Naive thymus-derived CD4-positive, alpha-beta T cell (primary cell): ENCODE measurements at regions not wholly inside any gene's neighbourhood (a gene's known extent, or its start where the extent isn't known, plus 50 kb on each side); places are given as distances from the start of the nearest gene placed in this dataset.

ENCODE experiments used
- ATAC-seq: fragments of 150-1000 bp; cut with Tn5 transposase; 2 replicates; pipeline ENCODE4 v1.10.0; 2021; ENCODE audit warnings: mild to moderate bottlenecking, moderate library complexity
- CTCF ChIA-PET: fragments of 350-600 bp; sonication (Branson Sonifier 250); formaldehyde crosslinking; loops from one replicate; lab custom pipeline; 2021; ENCODE audit warnings: antibody characterized with exemption; lab: Charles Lee
- POLR2A ChIA-PET: fragments of 350-600 bp; sonication (Branson Sonifier 250); formaldehyde crosslinking; loops from one replicate; lab custom pipeline; 2021; ENCODE audit warnings: antibody characterized with exemption, inconsistent platforms; lab: Charles Lee
- DNase-seq, 9 donors: peaks; one replicate each; pipeline versions ENCODE4 v3.0.0 to v3.0.0-alpha.2; 2020 to 2022; ENCODE audit warnings: mixed read lengths in 1 of 9
- H3K27ac ChIP-seq: one replicate; pipeline ENCODE4 v1.7.0; 2013; ENCODE audit warnings: mild to moderate bottlenecking, low read depth, low read length, moderate library complexity
- H3K27me3 ChIP-seq, 2 donors: one replicate each; pipeline ENCODE4 v1.7.0; 2013; ENCODE audit warnings: low read length in 2 of 2, mild to moderate bottlenecking in 2 of 2, moderate library complexity in 2 of 2; ENCODE audit not compliant: control insufficient read depth in 2 of 2, insufficient read depth in 2 of 2
- H3K36me3 ChIP-seq, 3 experiments: 1 replicate in 2 of 3; 2 replicates in 1 of 3; pipeline ENCODE4 v1.7.0; 2013; ENCODE audit warnings: low read length in 3 of 3, mild to moderate bottlenecking in 3 of 3, moderate library complexity in 1 of 3; ENCODE audit not compliant: insufficient read depth in 3 of 3, control insufficient read depth in 2 of 3
- H3K4me1 ChIP-seq, 2 donors: one replicate each; pipeline ENCODE4 v1.7.0; 2013; ENCODE audit warnings: low read length in 2 of 2, mild to moderate bottlenecking in 2 of 2, moderate library complexity in 1 of 2; ENCODE audit not compliant: control insufficient read depth in 2 of 2, insufficient read depth in 2 of 2
- H3K4me3 ChIP-seq: 2 replicates; pipeline ENCODE4 v1.7.0; 2013; ENCODE audit warnings: mild to moderate bottlenecking, low read length
- H3K9me3 ChIP-seq, 3 experiments: 1 replicate in 2 of 3; 2 replicates in 1 of 3; pipeline ENCODE4 v1.7.0; 2013; ENCODE audit warnings: low read length in 3 of 3; ENCODE audit not compliant: control insufficient read depth in 2 of 3
- H3K27ac Mint-ChIP-seq, 9 donors: one replicate each; pipeline ENCODE4 v1.8.0; 2020 to 2022; ENCODE audit warnings: mixed read lengths in 9 of 9, mild to moderate bottlenecking in 8 of 9, moderate library complexity in 5 of 9, inconsistent platforms in 2 of 9
- H3K27me3 Mint-ChIP-seq, 5 donors: one replicate each; pipeline ENCODE4 v1.8.0; 2021 to 2022; ENCODE audit warnings: mixed read lengths in 5 of 5, mild to moderate bottlenecking in 1 of 5
- H3K36me3 Mint-ChIP-seq, 5 donors: one replicate each; pipeline ENCODE4 v1.8.0; 2020 to 2022; ENCODE audit warnings: mixed read lengths in 5 of 5, mild to moderate bottlenecking in 3 of 5, inconsistent platforms in 1 of 5
- H3K4me1 Mint-ChIP-seq, 7 donors: one replicate each; pipeline ENCODE4 v1.8.0; 2020 to 2022; ENCODE audit warnings: mixed read lengths in 7 of 7, mild to moderate bottlenecking in 3 of 7, inconsistent platforms in 1 of 7
- H3K4me3 Mint-ChIP-seq, 10 donors: one replicate each; pipeline ENCODE4 v1.8.0; 2020 to 2022; ENCODE audit warnings: mild to moderate bottlenecking in 10 of 10, mixed read lengths in 10 of 10, moderate library complexity in 6 of 10, inconsistent platforms in 2 of 10
- H3K9me3 Mint-ChIP-seq, 11 donors: one replicate each; pipeline ENCODE4 v1.8.0; 2020 to 2022; ENCODE audit warnings: mixed read lengths in 11 of 11, mild to moderate bottlenecking in 4 of 11, inconsistent platforms in 1 of 11, moderate library complexity in 1 of 11
- intact Hi-C, 2 donors: fragments of 100-400 bp; cut with micrococcal nuclease; formaldehyde crosslinking; loops; one replicate each; pipeline ENCODE4 v1.15.1; 2023

GRCh38 chr4:147122685-147123084, 177.0 kb upstream of the TTC29 start:
- Histone ChIP-seq H3K36me3 (no peaks in the 10 kb centered on the region), H3K27me3 (no peaks in the 10 kb centered on the region), H3K9me3 (no peaks in the 10 kb centered on the region), H3K4me3 (no peak overlapping the region), H3K27ac (no peak overlapping the region), H3K4me1 (no peaks in the 10 kb centered on the region)
- peaks cover 0 to 32% (median 19%) of the 10 kb centered on the region in 5 donors for H3K27me3 Mint-ChIP-seq
- POLR2A ChIA-PET: no interaction called here
- H3K27ac Mint-ChIP-seq: no peak overlapping the region
- DNase-seq: no peak
- peaks cover 0 to 3% (median 0%) of the 10 kb centered on the region in 5 donors for H3K36me3 Mint-ChIP-seq
- ATAC-seq: no peak
- peaks cover 0 to 5% (median 0%) of the 10 kb centered on the region in 11 donors for H3K9me3 Mint-ChIP-seq
- CTCF ChIA-PET: no interaction called here
- H3K4me3 Mint-ChIP-seq: no peak overlapping the region
- no peaks in the 10 kb centered on the region for H3K4me1 Mint-ChIP-seq
- intact Hi-C loops: no loop called here

- intact Hi-C loops: no loop called here
- H3K27ac ChIP-seq: no peak overlapping the region
- H3K27me3 ChIP-seq: no peaks in the 10 kb centered on the region
- no peak overlapping the region for H3K4me3 ChIP-seq
- Mint-ChIP-seq H3K27me3 (peaks cover 0 to 30% (median 19%) of the 10 kb centered on the region in 5 donors), H3K36me3 (peaks cover 0 to 3% (median 0%) of the 10 kb centered on the region in 5 donors), H3K27ac (no peak overlapping the region), H3K4me3 (no peak overlapping the region), H3K9me3 (peaks cover 0 to 5% (median 0%) of the 10 kb centered on the region in 11 donors), H3K4me1 (no peaks in the 10 kb centered on the region)
- ChIA-PET CTCF (no interaction called here), POLR2A (no interaction called here)
- no peaks in the 10 kb centered on the region for H3K36me3 ChIP-seq
- H3K9me3 ChIP-seq: no peaks in the 10 kb centered on the region
- ATAC-seq: no peak
- H3K4me1 ChIP-seq: no peaks in the 10 kb centered on the region
- DNase-seq: no peak
These were observed 177.5 kb upstream of the TTC29 start for GRCh38 chr4:147123146-147123545.

GRCh38 chr4:147128787-147129186, 183.1 kb upstream of the TTC29 start:
- peaks cover 0 to 31% (median 28%) of the 10 kb centered on the region in 5 donors for H3K27me3 Mint-ChIP-seq
- CTCF ChIA-PET: no interaction called here
- peaks cover 0 to 3% (median 0%) of the 10 kb centered on the region in 5 donors for H3K36me3 Mint-ChIP-seq

GRCh38 chr4:147129687-147130086, 184.0 kb upstream of the TTC29 start:
- H3K4me3 Mint-ChIP-seq: no peak overlapping the region
- DNase-seq (no peak), ATAC-seq (no peak)
- no peak overlapping the region for H3K4me3 ChIP-seq
- peaks cover 0 to 31% (median 25%) of the 10 kb centered on the region in 5 donors for H3K27me3 Mint-ChIP-seq
- H3K36me3 Mint-ChIP-seq: peaks cover 0 to 3% (median 0%) of the 10 kb centered on the region in 5 donors
- H3K27ac Mint-ChIP-seq: no peak overlapping the region
- H3K4me1 ChIP-seq: no peaks in the 10 kb centered on the region
- H3K9me3 Mint-ChIP-seq: peaks cover 0 to 5% (median 0%) of the 10 kb centered on the region in 11 donors
- intact Hi-C loops: no loop called here
- H3K9me3 ChIP-seq: no peaks in the 10 kb centered on the region
- ChIA-PET POLR2A (no interaction called here), CTCF (no interaction called here)
- no peaks in the 10 kb centered on the region for H3K36me3 ChIP-seq
- H3K4me1 Mint-ChIP-seq: no peaks in the 10 kb centered on the region
- H3K27ac ChIP-seq: no peak overlapping the region
- H3K27me3 ChIP-seq: no peaks in the 10 kb centered on the region

More at GRCh38 chr4:147128787-147129186, 183.1 kb upstream of the TTC29 start:
- DNase-seq: no peak
- Histone ChIP-seq H3K36me3 (no peaks in the 10 kb centered on the region), H3K9me3 (no peaks in the 10 kb centered on the region), H3K27me3 (no peaks in the 10 kb centered on the region), H3K27ac (no peak overlapping the region), H3K4me3 (no peak overlapping the region), H3K4me1 (no peaks in the 10 kb centered on the region)
- peaks cover 0 to 5% (median 0%) of the 10 kb centered on the region in 11 donors for H3K9me3 Mint-ChIP-seq
- no peaks in the 10 kb centered on the region for H3K4me1 Mint-ChIP-seq
- no peak for ATAC-seq
- no peak overlapping the region for H3K4me3 Mint-ChIP-seq
- no peak overlapping the region for H3K27ac Mint-ChIP-seq
- POLR2A ChIA-PET: no interaction called here
- intact Hi-C loops: no loop called here

- Histone ChIP-seq H3K36me3 (no peaks in the 10 kb centered on the region), H3K27me3 (no peaks in the 10 kb centered on the region), H3K27ac (no peak overlapping the region), H3K4me3 (no peak overlapping the region), H3K4me1 (no peaks in the 10 kb centered on the region), H3K9me3 (no peaks in the 10 kb centered on the region)
- H3K36me3 Mint-ChIP-seq: no peaks in the 10 kb centered on the region
- intact Hi-C loops: no loop called here
- ATAC-seq (no peak), DNase-seq (no peak)
- POLR2A ChIA-PET: no interaction called here
- H3K9me3 Mint-ChIP-seq: peaks cover 0 to 2% (median 0%) of the 10 kb centered on the region in 11 donors
- no peak overlapping the region for H3K4me3 Mint-ChIP-seq
- H3K27ac Mint-ChIP-seq: no peak overlapping the region
- peaks cover 2 to 26% (median 13%) of the 10 kb centered on the region in 5 donors for H3K27me3 Mint-ChIP-seq
- H3K4me1 Mint-ChIP-seq: no peaks in the 10 kb centered on the region
- CTCF ChIA-PET: no interaction called here
These were observed 189.0 kb upstream of the TTC29 start for GRCh38 chr4:147134536-147135210.

- Histone ChIP-seq H3K9me3 (no peaks in the 10 kb centered on the region), H3K36me3 (no peaks in the 10 kb centered on the region), H3K27me3 (no peaks in the 10 kb centered on the region), H3K27ac (no peak overlapping the region), H3K4me1 (no peaks in the 10 kb centered on the region), H3K4me3 (no peak overlapping the region)
- peaks cover 2 to 26% (median 19%) of the 10 kb centered on the region in 5 donors for H3K27me3 Mint-ChIP-seq
- ChIA-PET CTCF (no interaction called here), POLR2A (no interaction called here)
- peaks cover 0 to 3% (median 0%) of the 10 kb centered on the region in 11 donors for H3K9me3 Mint-ChIP-seq
- H3K36me3 Mint-ChIP-seq: no peaks in the 10 kb centered on the region
- no peak overlapping the region for H3K4me3 Mint-ChIP-seq
- ATAC-seq (no peak), DNase-seq (no peak)
- H3K27ac Mint-ChIP-seq: no peak overlapping the region
- no peaks in the 10 kb centered on the region for H3K4me1 Mint-ChIP-seq
- intact Hi-C loops: no loop called here
These were observed 190.6 kb upstream of the TTC29 start for GRCh38 chr4:147136310-147136709.

GRCh38 chr4:147136751-147137150, 191.1 kb upstream of the TTC29 start:
- Mint-ChIP-seq H3K27ac (no peak overlapping the region), H3K4me1 (no peaks in the 10 kb centered on the region), H3K27me3 (peaks cover 2 to 26% (median 19%) of the 10 kb centered on the region in 5 donors), H3K9me3 (peaks cover 0 to 3% (median 0%) of the 10 kb centered on the region in 11 donors), H3K36me3 (no peaks in the 10 kb centered on the region), H3K4me3 (no peak overlapping the region)
- POLR2A ChIA-PET: no interaction called here
- CTCF ChIA-PET: no interaction called here
- Histone ChIP-seq H3K27ac (no peak overlapping the region), H3K27me3 (no peaks in the 10 kb centered on the region), H3K4me1 (no peaks in the 10 kb centered on the region), H3K36me3 (no peaks in the 10 kb centered on the region), H3K4me3 (no peak overlapping the region), H3K9me3 (no peaks in the 10 kb centered on the region)
- no peak for ATAC-seq
- intact Hi-C loops: no loop called here
- DNase-seq: no peak
